HepG2 (cell line): ENCODE measurements at regions not wholly inside any gene's neighbourhood (a gene's known extent, or its start where the extent isn't known, plus 50 kb on each side); places are given as distances from the start of the nearest gene placed in this dataset.

Experiments
- CEBPB ChIP-seq: IDR thresholded peaks from 2 replicates; pipeline ENCODE4 v1.6.1; 2011; ENCODE audit warnings: low read depth, low read length, improper control_type of control experiment, borderline replicate concordance
- CEBPG ChIP-seq: IDR thresholded peaks from 2 replicates; pipeline ENCODE4 v1.6.1; 2016
- CENPT ChIP-seq: sonication (generic); formaldehyde crosslinking; IDR thresholded peaks from 2 replicates; pipeline ENCODE4 v1.8.0; 2022; ENCODE audit warnings: low read depth, mild to moderate bottlenecking, moderate library complexity, missing genetic modification reagents
- DNMT3B ChIP-seq: conservative IDR thresholded peaks from 2 replicates; pipeline ENCODE4 v1.6.1; 2016; ENCODE audit warnings: missing biosample characterization, control low read depth
- EP300 ChIP-seq, 3 experiments: sonication (generic) in 1 of 3; formaldehyde crosslinking in 1 of 3; IDR thresholded peaks; 2 replicates each; pipeline versions ENCODE4 v1.5.1 to v1.6.1; 2011 to 2020; ENCODE audit warnings: low read depth in 2 of 3, low read length in 2 of 3, borderline replicate concordance in 1 of 3, improper control_type of control experiment in 1 of 3, mild to moderate bottlenecking in 1 of 3, missing genetic modification reagents in 1 of 3, moderate library complexity in 1 of 3
- FOXA3 ChIP-seq: IDR thresholded peaks from 2 replicates; pipeline ENCODE4 v1.6.1; 2016; ENCODE audit warnings: missing genetic modification reagents, missing compliant biosample characterization
- GABPB1 ChIP-seq: IDR thresholded peaks from 2 replicates; pipeline ENCODE4 v1.6.1; 2016; ENCODE audit warnings: mild to moderate bottlenecking, missing genetic modification reagents, moderate library complexity, missing compliant biosample characterization
- GATAD2A ChIP-seq: IDR thresholded peaks from 2 replicates; pipeline ENCODE4 v1.6.1; 2016
- HOXA5 ChIP-seq: sonication (generic); formaldehyde crosslinking; IDR thresholded peaks from 2 replicates; pipeline ENCODE4 v1.4.0; 2020; ENCODE audit warnings: missing genetic modification reagents
- KDM1A ChIP-seq: IDR thresholded peaks from 2 replicates; pipeline ENCODE4 v1.6.1; 2016; ENCODE audit warnings: missing compliant biosample characterization
- KMT2B ChIP-seq: IDR thresholded peaks from 2 replicates; pipeline ENCODE4 v1.6.1; 2016; ENCODE audit warnings: missing genetic modification reagents, missing compliant biosample characterization
- MED1 ChIP-seq: sonication (generic); formaldehyde crosslinking; IDR thresholded peaks from 2 replicates; pipeline ENCODE4 v1.4.0; 2020; ENCODE audit warnings: missing genetic modification reagents
- NCOA2 ChIP-seq: sonication (generic); formaldehyde crosslinking; IDR thresholded peaks from 2 replicates; pipeline ENCODE4 v1.8.0; 2022; ENCODE audit warnings: inconsistent platforms
- PHF5A ChIP-seq: IDR thresholded peaks from one replicate; pipeline ENCODE4 v1.6.1; 2018; ENCODE audit warnings: low read depth, missing genetic modification reagents; ENCODE audit not compliant: unreplicated experiment
- SAP130 ChIP-seq: IDR thresholded peaks from 2 replicates; pipeline ENCODE4 v1.6.1; 2016; ENCODE audit warnings: low read depth
- TEAD3 ChIP-seq: optimal IDR thresholded peaks from 2 replicates; pipeline ENCODE3; 2016; ENCODE audit warnings: borderline replicate concordance
- TSC22D2 ChIP-seq: sonication (generic); formaldehyde crosslinking; IDR thresholded peaks from 2 replicates; pipeline ENCODE4 v1.5.1; 2020; ENCODE audit warnings: missing genetic modification reagents, mild to moderate bottlenecking, borderline replicate concordance
- ZBTB26 ChIP-seq: IDR thresholded peaks from 2 replicates; pipeline ENCODE4 v1.6.1; 2016; ENCODE audit warnings: missing compliant biosample characterization, missing genetic modification reagents, borderline replicate concordance
- ZNF205 ChIP-seq: IDR thresholded peaks from 2 replicates; pipeline ENCODE4 v1.6.1; 2018; ENCODE audit warnings: missing biosample characterization, missing genetic modification reagents
- ZNF30 ChIP-seq: sonication (generic); formaldehyde crosslinking; IDR thresholded peaks from 2 replicates; pipeline ENCODE4 v1.5.0; 2020; ENCODE audit warnings: mild to moderate bottlenecking, missing genetic modification reagents
- ZNF317 ChIP-seq: sonication (generic); formaldehyde crosslinking; IDR thresholded peaks from 2 replicates; pipeline ENCODE4 v1.5.0; 2020; ENCODE audit warnings: mild to moderate bottlenecking, missing genetic modification reagents
- ZNF382 ChIP-seq: sonication (generic); formaldehyde crosslinking; IDR thresholded peaks from 2 replicates; pipeline ENCODE4 v1.5.0; 2020; ENCODE audit warnings: missing genetic modification reagents, mild to moderate bottlenecking, borderline replicate concordance
- ZNF496 ChIP-seq: sonication (generic); formaldehyde crosslinking; IDR thresholded peaks from 2 replicates; pipeline ENCODE4 v1.8.1; 2023; ENCODE audit warnings: mild to moderate bottlenecking, moderate library complexity, missing genetic modification reagents; ENCODE audit not compliant: insufficient replicate concordance
- ZNF576 ChIP-seq: sonication (generic); formaldehyde crosslinking; IDR thresholded peaks from 2 replicates; pipeline ENCODE4 v1.4.0; 2020; ENCODE audit warnings: mild to moderate bottlenecking, missing genetic modification reagents
- ZNF841 ChIP-seq: sonication (generic); formaldehyde crosslinking; IDR thresholded peaks from 2 replicates; pipeline ENCODE4 v1.8.1; 2023; ENCODE audit warnings: missing genetic modification reagents, borderline replicate concordance
- TF ChIP-seq, protein P1 (sequence below): sonication (generic); formaldehyde crosslinking; IDR thresholded peaks from 2 replicates; pipeline ENCODE4 v1.8.1; 2023; ENCODE audit warnings: mild to moderate bottlenecking, inconsistent platforms, moderate library complexity, missing genetic modification reagents, borderline replicate concordance
- TF ChIP-seq, protein P2 (sequence below): sonication (generic); formaldehyde crosslinking; IDR thresholded peaks from 2 replicates; pipeline ENCODE4 v1.8.1; 2023; ENCODE audit warnings: missing genetic modification reagents, mild to moderate bottlenecking, borderline replicate concordance

DNA sequence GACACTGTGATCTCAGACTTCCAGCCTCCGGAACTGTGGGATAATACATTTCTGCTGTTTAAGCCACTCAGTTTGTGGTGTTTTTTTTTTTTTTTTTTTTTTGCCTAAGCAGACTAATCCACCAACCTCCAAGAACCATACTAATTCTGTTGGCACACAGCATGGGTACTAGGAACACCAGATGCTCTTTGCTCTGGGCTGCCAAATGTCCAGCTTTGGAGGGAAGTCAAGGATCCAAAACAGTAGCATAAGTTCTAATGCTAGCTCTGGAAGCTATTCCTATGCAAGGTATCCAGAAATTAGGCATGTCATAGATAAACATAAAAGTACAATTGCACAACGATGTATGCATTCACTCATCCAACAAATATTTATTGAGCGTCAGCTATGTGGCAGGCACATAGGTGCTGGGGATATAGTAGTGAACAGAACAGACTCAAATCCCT is 64.5 kb upstream of the WDFY2 start (continued):
- TF ChIP-seq, protein P1, sequence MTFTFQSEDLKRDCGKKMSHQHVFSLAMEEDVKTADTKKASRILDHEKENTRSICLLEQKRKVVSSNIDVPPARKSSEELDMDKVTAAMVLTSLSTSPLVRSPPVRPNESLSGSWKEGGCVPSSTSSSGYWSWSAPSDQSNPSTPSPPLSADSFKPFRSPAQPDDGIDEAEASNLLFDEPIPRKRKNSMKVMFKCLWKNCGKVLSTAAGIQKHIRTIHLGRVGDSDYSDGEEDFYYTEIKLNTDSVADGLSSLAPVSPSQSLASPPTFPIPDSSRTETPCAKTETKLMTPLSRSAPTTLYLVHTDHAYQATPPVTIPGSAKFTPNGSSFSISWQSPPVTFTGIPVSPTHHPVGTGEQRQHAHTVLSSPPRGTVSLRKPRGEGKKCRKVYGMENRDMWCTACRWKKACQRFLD (CRISPR knock-in tag), result no peak
- no peak for TF ChIP-seq CENPT (CRISPR knock-in tag)
- TF ChIP-seq GABPB1 (CRISPR knock-in tag), result no peak
- 0 out of 2 replicates have a peak, but pooled peaks have one; percentile 11 for TF ChIP-seq KDM1A (CRISPR knock-in tag)
- TF ChIP-seq, protein P2, sequence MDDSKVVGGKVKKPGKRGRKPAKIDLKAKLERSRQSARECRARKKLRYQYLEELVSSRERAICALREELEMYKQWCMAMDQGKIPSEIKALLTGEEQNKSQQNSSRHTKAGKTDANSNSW, result no peak
- 0 out of 2 replicates have a peak, but pooled peaks have one; percentile 9 for TF ChIP-seq SAP130 (CRISPR knock-in tag)
- no peak; the same call in 1 of the 2 replicates for TF ChIP-seq DNMT3B (CRISPR knock-in tag)
- peak; percentile 90 for TF ChIP-seq ZBTB26 (CRISPR knock-in tag)
- no peak for TF ChIP-seq TSC22D2 (CRISPR knock-in tag)
- no peak for TF ChIP-seq ZNF382 (CRISPR knock-in tag)
- peak; percentile 100 for TF ChIP-seq ZNF205 (CRISPR knock-in tag)
- peak; percentile 59 for TF ChIP-seq GATAD2A (CRISPR knock-in tag)
- TF ChIP-seq KMT2B (CRISPR knock-in tag), result no peak
- TF ChIP-seq ZNF576 (CRISPR knock-in tag), result no peak
- TF ChIP-seq HOXA5 (CRISPR knock-in tag), result no peak
- peak; percentile 57 for TF ChIP-seq CEBPG (CRISPR knock-in tag)
- TF ChIP-seq ZNF317 (CRISPR knock-in tag), result no peak
- TF ChIP-seq ZNF841 (CRISPR knock-in tag), result no peak
- no peak for TF ChIP-seq PHF5A (CRISPR knock-in tag)
- peak; percentile 4; the same call in 1 of the 2 replicates for TF ChIP-seq MED1
- no peak for TF ChIP-seq ZNF30 (CRISPR knock-in tag)
- TF ChIP-seq EP300 (IDR thresholded peaks at IDR 0.05; ENCODE audit: low read depth in 2 of 2, low read length in 2 of 2), result peak in 1 of 2 experiments; percentile 45; a peak in 2 of 4 replicates
- TF ChIP-seq EP300 (CRISPR knock-in tag; IDR thresholded peaks at IDR 0.05; ENCODE audit: borderline replicate concordance), result no peak
- TF ChIP-seq NCOA2 (CRISPR knock-in tag), result 0 out of 2 replicates have a peak, but pooled peaks have one; percentile 5
- peak; percentile 82 for TF ChIP-seq CEBPB
- peak; percentile 40 for TF ChIP-seq TEAD3 (CRISPR knock-in tag)
- TF ChIP-seq ZNF496 (CRISPR knock-in tag), result no peak
- TF ChIP-seq FOXA3 (CRISPR knock-in tag), result peak; percentile 53; the same call in 1 of the 2 replicates
- TF ChIP-seq, all 625 proteins: peak for 17
